ENCODE measurements at regions not wholly inside any gene's neighbourhood (a gene's known extent, or its start where the extent isn't known, plus 50 kb on each side); places are given as distances from the start of the nearest gene placed in this dataset.

GRCh38 chr14:61140271-61140670, 140.9 kb downstream of the TMEM30B start (continued):
- no peak for TF ChIP-seq CTCF (conservative IDR thresholded peaks at IDR 0.05; ENCODE audit: low read depth in 2 of 2)

DNA sequence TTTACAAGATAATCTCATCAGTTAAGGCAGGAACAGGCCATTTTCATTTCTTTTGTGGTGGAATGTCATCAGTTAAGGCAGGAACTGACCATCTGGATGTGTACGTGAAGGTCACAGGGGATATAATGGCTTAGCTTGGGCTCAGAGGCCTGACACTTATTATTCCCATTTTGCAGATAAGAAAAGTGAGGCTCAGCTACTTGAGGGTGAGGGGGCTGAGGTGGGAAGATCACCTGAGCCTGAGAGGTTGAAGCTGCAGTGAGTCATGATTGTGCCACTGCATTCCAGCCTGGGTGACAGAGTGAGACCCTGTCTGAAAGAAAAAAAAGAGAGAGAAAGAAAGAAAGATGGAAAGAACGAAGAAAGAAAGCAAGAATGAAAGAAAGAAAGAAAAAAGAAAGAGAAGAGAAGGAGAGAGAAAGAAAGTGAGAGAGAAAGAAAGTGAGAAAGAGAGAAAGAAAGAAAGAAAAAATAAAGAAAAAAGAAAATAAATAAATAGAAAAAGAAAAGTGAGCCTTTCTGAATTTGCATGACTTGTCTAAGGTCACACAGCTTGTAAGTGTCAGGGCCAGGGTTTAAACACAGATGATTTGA, 142.0 kb downstream of the TMEM30B start:
- no peak overlapping the region for H3K4me2 ChIP-seq
- Mint-ChIP-seq H3K27ac (no peak overlapping the region), H3K9me3 (peaks cover 90% of the 10 kb centered on the region), H3K4me3 (no peak overlapping the region), H3K27me3 (ENCODE audit: insufficient read depth, low read depth, poor library complexity) (peaks cover 12% of the 10 kb centered on the region), H3K4me1 (no peaks in the 10 kb centered on the region), H3K36me3 (ENCODE audit: low read depth) (peaks cover 78% of the 10 kb centered on the region)
- H3K36me3 ChIP-seq (ENCODE audit: insufficient read depth), result peaks cover 10% of the 10 kb centered on the region
- H3K4me3 ChIP-seq, result no peak overlapping the region
- ATAC-seq (no peak), DNase-seq (ENCODE audit: low spot score) (no peak)
- H3K79me2 ChIP-seq (replicated peaks; ENCODE audit: insufficient read depth), result no peaks in the 10 kb centered on the region
- no peaks in the 10 kb centered on the region for H3K27me3 ChIP-seq (ENCODE audit: insufficient read depth)
- no peak overlapping the region for H2AFZ ChIP-seq
- H3K4me1 ChIP-seq (ENCODE audit: insufficient read depth), result no peaks in the 10 kb centered on the region
- H3K27ac ChIP-seq (ENCODE audit: low read depth), result no peak overlapping the region
- H4K20me1 ChIP-seq (replicated peaks; ENCODE audit: insufficient read depth), result no peaks in the 10 kb centered on the region
- no peaks in the 10 kb centered on the region for H3F3A ChIP-seq (replicated peaks; ENCODE audit: low read depth)
- H3K9me2 ChIP-seq (ENCODE audit: insufficient read depth), result 0 out of 2 replicates have a peak, but pooled peaks cover 5% of the 10 kb centered on the region
- no peak for TF ChIP-seq NANOG (IDR thresholded peaks at IDR 0.05; ENCODE audit: borderline replicate concordance)
- TF ChIP-seq CREB1 (CRISPR knock-in tag; IDR thresholded peaks at IDR 0.05; ENCODE audit: low read depth), result no peak
- TF ChIP-seq EZH2 (IDR thresholded peaks at IDR 0.05; ENCODE audit: low read depth, unreplicated experiment), result no peak
- no peak for TF ChIP-seq ZNF114 (CRISPR knock-in tag; IDR thresholded peaks at IDR 0.05)
- TF ChIP-seq JUNB (IDR thresholded peaks at IDR 0.05; ENCODE audit: unreplicated experiment), result no peak
- TF ChIP-seq EZH2phosphoT487 (IDR thresholded peaks at IDR 0.05; ENCODE audit: unreplicated experiment), result no peak
- no peak for TF ChIP-seq CTCF (conservative IDR thresholded peaks at IDR 0.05; ENCODE audit: low read depth in 2 of 2)
- TF ChIP-seq, protein P1, sequence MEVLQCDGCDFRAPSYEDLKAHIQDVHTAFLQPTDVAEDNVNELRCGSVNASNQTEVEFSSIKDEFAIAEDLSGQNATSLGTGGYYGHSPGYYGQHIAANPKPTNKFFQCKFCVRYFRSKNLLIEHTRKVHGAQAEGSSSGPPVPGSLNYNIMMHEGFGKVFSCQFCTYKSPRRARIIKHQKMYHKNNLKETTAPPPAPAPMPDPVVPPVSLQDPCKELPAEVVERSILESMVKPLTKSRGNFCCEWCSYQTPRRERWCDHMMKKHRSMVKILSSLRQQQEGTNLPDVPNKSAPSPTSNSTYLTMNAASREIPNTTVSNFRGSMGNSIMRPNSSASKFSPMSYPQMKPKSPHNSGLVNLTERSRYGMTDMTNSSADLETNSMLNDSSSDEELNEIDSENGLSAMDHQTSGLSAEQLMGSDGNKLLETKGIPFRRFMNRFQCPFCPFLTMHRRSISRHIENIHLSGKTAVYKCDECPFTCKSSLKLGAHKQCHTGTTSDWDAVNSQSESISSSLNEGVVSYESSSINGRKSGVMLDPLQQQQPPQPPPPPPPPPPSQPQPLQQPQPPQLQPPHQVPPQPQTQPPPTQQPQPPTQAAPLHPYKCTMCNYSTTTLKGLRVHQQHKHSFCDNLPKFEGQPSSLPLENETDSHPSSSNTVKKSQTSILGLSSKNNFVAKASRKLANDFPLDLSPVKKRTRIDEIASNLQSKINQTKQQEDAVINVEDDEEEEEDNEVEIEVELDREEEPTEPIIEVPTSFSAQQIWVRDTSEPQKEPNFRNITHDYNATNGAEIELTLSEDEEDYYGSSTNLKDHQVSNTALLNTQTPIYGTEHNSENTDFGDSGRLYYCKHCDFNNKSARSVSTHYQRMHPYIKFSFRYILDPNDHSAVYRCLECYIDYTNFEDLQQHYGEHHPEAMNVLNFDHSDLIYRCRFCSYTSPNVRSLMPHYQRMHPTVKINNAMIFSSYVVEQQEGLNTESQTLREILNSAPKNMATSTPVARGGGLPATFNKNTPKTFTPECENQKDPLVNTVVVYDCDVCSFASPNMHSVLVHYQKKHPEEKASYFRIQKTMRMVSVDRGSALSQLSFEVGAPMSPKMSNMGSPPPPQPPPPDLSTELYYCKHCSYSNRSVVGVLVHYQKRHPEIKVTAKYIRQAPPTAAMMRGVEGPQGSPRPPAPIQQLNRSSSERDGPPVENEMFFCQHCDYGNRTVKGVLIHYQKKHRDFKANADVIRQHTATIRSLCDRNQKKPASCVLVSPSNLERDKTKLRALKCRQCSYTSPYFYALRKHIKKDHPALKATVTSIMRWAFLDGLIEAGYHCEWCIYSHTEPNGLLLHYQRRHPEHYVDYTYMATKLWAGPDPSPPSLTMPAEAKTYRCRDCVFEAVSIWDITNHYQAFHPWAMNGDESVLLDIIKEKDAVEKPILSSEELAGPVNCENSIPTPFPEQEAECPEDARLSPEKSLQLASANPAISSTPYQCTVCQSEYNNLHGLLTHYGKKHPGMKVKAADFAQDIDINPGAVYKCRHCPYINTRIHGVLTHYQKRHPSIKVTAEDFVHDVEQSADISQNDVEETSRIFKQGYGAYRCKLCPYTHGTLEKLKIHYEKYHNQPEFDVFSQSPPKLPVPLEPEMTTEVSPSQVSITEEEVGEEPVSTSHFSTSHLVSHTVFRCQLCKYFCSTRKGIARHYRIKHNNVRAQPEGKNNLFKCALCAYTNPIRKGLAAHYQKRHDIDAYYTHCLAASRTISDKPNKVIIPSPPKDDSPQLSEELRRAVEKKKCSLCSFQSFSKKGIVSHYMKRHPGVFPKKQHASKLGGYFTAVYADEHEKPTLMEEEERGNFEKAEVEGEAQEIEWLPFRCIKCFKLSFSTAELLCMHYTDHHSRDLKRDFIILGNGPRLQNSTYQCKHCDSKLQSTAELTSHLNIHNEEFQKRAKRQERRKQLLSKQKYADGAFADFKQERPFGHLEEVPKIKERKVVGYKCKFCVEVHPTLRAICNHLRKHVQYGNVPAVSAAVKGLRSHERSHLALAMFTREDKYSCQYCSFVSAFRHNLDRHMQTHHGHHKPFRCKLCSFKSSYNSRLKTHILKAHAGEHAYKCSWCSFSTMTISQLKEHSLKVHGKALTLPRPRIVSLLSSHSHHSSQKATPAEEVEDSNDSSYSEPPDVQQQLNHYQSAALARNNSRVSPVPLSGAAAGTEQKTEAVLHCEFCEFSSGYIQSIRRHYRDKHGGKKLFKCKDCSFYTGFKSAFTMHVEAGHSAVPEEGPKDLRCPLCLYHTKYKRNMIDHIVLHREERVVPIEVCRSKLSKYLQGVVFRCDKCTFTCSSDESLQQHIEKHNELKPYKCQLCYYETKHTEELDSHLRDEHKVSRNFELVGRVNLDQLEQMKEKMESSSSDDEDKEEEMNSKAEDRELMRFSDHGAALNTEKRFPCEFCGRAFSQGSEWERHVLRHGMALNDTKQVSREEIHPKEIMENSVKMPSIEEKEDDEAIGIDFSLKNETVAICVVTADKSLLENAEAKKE (CRISPR knock-in tag; IDR thresholded peaks at IDR 0.05), result no peak
- no peak for TF ChIP-seq ZNF331 (CRISPR knock-in tag; IDR thresholded peaks at IDR 0.05; ENCODE audit: low read depth)
- no peak for TF ChIP-seq POLR2AphosphoS5 (IDR thresholded peaks at IDR 0.05; ENCODE audit: low read depth)
- no peak for TF ChIP-seq ETS1 (IDR thresholded peaks at IDR 0.05)
- no peak for TF ChIP-seq STAT1 (IDR thresholded peaks at IDR 0.05; ENCODE audit: unreplicated experiment)

Measured in GM23338 (cell line).